Lower lobe of right lung (tissue), 2 donors: ENCODE measurements at regions not wholly inside any gene's neighbourhood (a gene's known extent, or its start where the extent isn't known, plus 50 kb on each side); places are given as distances from the start of the nearest gene placed in this dataset.

Experiments used
- ATAC-seq, 2 donors: fragments of 200-7000 bp; cut with Tn5 transposase; one replicate each; pipeline ENCODE4 v1.9.1; 2020 to 2022; ENCODE audit warnings: mild to moderate bottlenecking in 2 of 2, moderate library complexity in 2 of 2
- DNase-seq: peaks from one replicate; pipeline ENCODE4 v3.0.0-alpha.2; 2020
- H3K27ac ChIP-seq: fragments of 200-600 bp; one replicate; pipeline ENCODE4 v1.8.0; 2022
- H3K27me3 ChIP-seq: fragments of 200-600 bp; one replicate; pipeline ENCODE4 v1.8.0; 2022; ENCODE audit warnings: low read depth
- H3K36me3 ChIP-seq: fragments of 200-600 bp; one replicate; pipeline ENCODE4 v1.8.0; 2022; ENCODE audit warnings: mild to moderate bottlenecking
- H3K4me1 ChIP-seq: fragments of 200-600 bp; one replicate; pipeline ENCODE4 v1.8.0; 2022
- H3K4me3 ChIP-seq: fragments of 200-600 bp; one replicate; pipeline ENCODE4 v1.8.0; 2022; ENCODE audit warnings: mild to moderate bottlenecking
- H3K9me3 ChIP-seq: fragments of 200-600 bp; one replicate; pipeline ENCODE4 v1.8.0; 2022
- CTCF ChIP-seq: fragments of 200-600 bp; IDR thresholded peaks from one replicate; pipeline ENCODE4 v1.8.0; 2022; ENCODE audit warnings: antibody characterized with exemption, mild to moderate bottlenecking
- intact Hi-C: fragments of 100-400 bp; cut with DNase I; formaldehyde crosslinking; loops from one replicate; pipeline ENCODE4 v1.11.0; 2022
- donor health status: DM: no; HTN: yes; CAD: no; lungs with severe emphysema.

GRCh38 chr12:92992041-92992440 is 62.9 kb upstream of the EEA1 start:
- TF ChIP-seq CTCF, result no peak
- Histone ChIP-seq H3K4me1 (peaks cover 14% of the 10 kb centered on the region), H3K36me3 (no peaks in the 10 kb centered on the region), H3K27me3 (no peaks in the 10 kb centered on the region), H3K27ac (no peak overlapping the region), H3K4me3 (no peak overlapping the region), H3K9me3 (no peaks in the 10 kb centered on the region)
- intact Hi-C loops, result no loop called here
- ATAC-seq (no peak), DNase-seq (no peak)

DNA sequence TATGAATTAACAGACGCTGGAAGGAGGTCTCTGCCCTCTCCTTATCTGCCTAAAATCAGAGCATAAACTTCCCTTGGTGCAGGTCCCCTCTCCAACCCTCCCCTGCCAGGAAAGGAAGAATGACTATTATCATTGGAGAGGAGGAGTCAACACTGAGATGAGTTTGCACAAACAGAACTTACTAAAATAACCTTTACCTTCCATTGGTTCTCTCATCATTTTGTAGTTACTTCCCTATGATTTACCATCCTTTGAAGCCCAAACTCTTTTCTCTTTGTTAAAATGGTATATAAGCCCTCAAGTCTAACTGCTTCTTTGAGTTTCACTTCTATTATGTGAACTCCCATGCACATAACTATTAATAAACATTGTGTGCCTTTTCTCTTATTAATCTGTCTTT is 64.2 kb upstream of the EEA1 start:
- intact Hi-C loops, result no loop called here
- Histone ChIP-seq H3K4me1 (peaks cover 3% of the 10 kb centered on the region), H3K27ac (no peak overlapping the region), H3K36me3 (no peaks in the 10 kb centered on the region), H3K27me3 (no peaks in the 10 kb centered on the region), H3K4me3 (no peak overlapping the region), H3K9me3 (no peaks in the 10 kb centered on the region)
- DNase-seq (no peak), ATAC-seq (no peak)
- TF ChIP-seq CTCF, result no peak

- Histone ChIP-seq H3K9me3 (no peaks in the 10 kb centered on the region), H3K4me1 (no peaks in the 10 kb centered on the region), H3K4me3 (no peak overlapping the region), H3K27me3 (no peaks in the 10 kb centered on the region), H3K36me3 (no peaks in the 10 kb centered on the region), H3K27ac (no peak overlapping the region)
- intact Hi-C loops, result no loop called here
- DNase-seq (no peak), ATAC-seq (no peak)
- no peak for TF ChIP-seq CTCF
Measured at GRCh38 chr12:92995258-92995903, 66.3 kb upstream of the EEA1 start.

DNA sequence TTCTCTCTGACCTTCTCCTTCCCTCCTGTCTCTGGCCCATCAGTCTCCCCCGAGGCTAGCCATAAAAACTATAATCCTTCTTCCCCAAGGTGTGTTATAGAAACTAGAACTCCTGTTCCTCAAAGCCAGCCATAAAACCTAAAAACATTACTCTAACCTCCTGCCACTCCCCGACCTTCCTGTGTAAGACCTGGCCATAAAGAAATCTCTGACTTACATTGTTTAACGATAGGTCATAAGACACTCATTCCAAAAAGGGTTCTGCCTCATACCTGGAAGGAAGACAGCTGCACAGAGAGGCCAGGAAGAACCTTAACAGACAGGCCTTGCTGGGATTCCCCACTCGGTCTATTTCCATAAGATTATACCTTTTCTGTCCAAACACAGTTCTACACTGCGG is 70.9 kb upstream of the EEA1 start:
- H3K4me3 ChIP-seq, result no peak overlapping the region
- DNase-seq, result no peak
- H3K9me3 ChIP-seq, result no peaks in the 10 kb centered on the region
- no peak for TF ChIP-seq CTCF
- no peak overlapping the region for H3K27ac ChIP-seq
- no peaks in the 10 kb centered on the region for H3K27me3 ChIP-seq
- intact Hi-C loops, result no loop called here
- H3K4me1 ChIP-seq, result peaks cover 11% of the 10 kb centered on the region
- H3K36me3 ChIP-seq, result no peaks in the 10 kb centered on the region
- no peak for ATAC-seq

GRCh38 chr12:93001407-93001806 is 72.3 kb upstream of the EEA1 start:
- Histone ChIP-seq H3K27ac (no peak overlapping the region), H3K27me3 (no peaks in the 10 kb centered on the region), H3K36me3 (no peaks in the 10 kb centered on the region), H3K9me3 (no peaks in the 10 kb centered on the region), H3K4me3 (no peak overlapping the region), H3K4me1 (peaks cover 11% of the 10 kb centered on the region)
- intact Hi-C loops, result no loop called here
- ATAC-seq (no peak), DNase-seq (no peak)
- no peak for TF ChIP-seq CTCF
